IPS-15b (cell line): ENCODE measurements at regions not wholly inside any gene's neighbourhood (a gene's known extent, or its start where the extent isn't known, plus 50 kb on each side); places are given as distances from the start of the nearest gene placed in this dataset.
"Not testable (repeated sequence)": the region's sequence is repeated elsewhere in the genome, so short reads cannot be mapped to it uniquely, and the experiment has no call there.

Source experiments
- H3K27me3 ChIP-seq: one replicate; pipeline ENCODE4 v1.6.1; 2013; ENCODE audit warnings: low read length; ENCODE audit not compliant: control insufficient read depth, insufficient read depth
- H3K36me3 ChIP-seq: one replicate; pipeline ENCODE4 v1.6.1; 2013; ENCODE audit warnings: low read length; ENCODE audit not compliant: control insufficient read depth, insufficient read depth
- H3K4me1 ChIP-seq: one replicate; pipeline ENCODE4 v1.6.1; 2013; ENCODE audit warnings: mild to moderate bottlenecking, low read length; ENCODE audit not compliant: control insufficient read depth, insufficient read depth
- H3K4me3 ChIP-seq: one replicate; pipeline ENCODE4 v1.5.1; 2013; ENCODE audit warnings: low read depth, low read length
- H3K9ac ChIP-seq: one replicate; pipeline ENCODE4 v1.6.1; 2013; ENCODE audit warnings: low read depth, mild to moderate bottlenecking, low read length
- H3K9me3 ChIP-seq: one replicate; pipeline ENCODE4 v1.6.1; 2013; ENCODE audit warnings: mild to moderate bottlenecking, low read length; ENCODE audit not compliant: control insufficient read depth, insufficient read depth

- no peaks in the 10 kb centered on the region for H3K36me3 ChIP-seq
- H3K9me3 ChIP-seq = no peaks in the 10 kb centered on the region
- no peak overlapping the region for H3K9ac ChIP-seq
- peaks cover 2% of the 10 kb centered on the region for H3K4me1 ChIP-seq
- H3K4me3 ChIP-seq = no peak overlapping the region
- H3K27me3 ChIP-seq = no peaks in the 10 kb centered on the region
These were observed 493.9 kb downstream of the NTRK2 start for GRCh38 chr9:85163415-85163814.

- Histone ChIP-seq H3K27me3 (no peaks in the 10 kb centered on the region), H3K4me3 (no peak overlapping the region), H3K9me3 (no peaks in the 10 kb centered on the region), H3K36me3 (no peaks in the 10 kb centered on the region), H3K9ac (no peak overlapping the region), H3K4me1 (peaks cover 2% of the 10 kb centered on the region)
These were observed 493.3 kb downstream of the NTRK2 start for GRCh38 chr9:85162822-85163221.

GRCh38 chr9:85160944-85161343, 491.4 kb downstream of the NTRK2 start:
- not testable (repeated sequence) for H3K27me3 ChIP-seq, H3K9ac ChIP-seq, H3K4me3 ChIP-seq, H3K4me1 ChIP-seq, H3K9me3 ChIP-seq, H3K36me3 ChIP-seq

GRCh38 chr9:85158512-85158911, 489.0 kb downstream of the NTRK2 start:
- Histone ChIP-seq H3K4me3 (no peak overlapping the region), H3K36me3 (no peaks in the 10 kb centered on the region), H3K27me3 (no peaks in the 10 kb centered on the region), H3K9ac (no peak overlapping the region), H3K4me1 (no peaks in the 10 kb centered on the region), H3K9me3 (no peaks in the 10 kb centered on the region)

- Histone ChIP-seq H3K27me3 (no peaks in the 10 kb centered on the region), H3K36me3 (no peaks in the 10 kb centered on the region), H3K4me1 (no peaks in the 10 kb centered on the region), H3K9ac (no peak overlapping the region), H3K4me3 (no peak overlapping the region), H3K9me3 (no peaks in the 10 kb centered on the region)
These were observed 488.2 kb downstream of the NTRK2 start for GRCh38 chr9:85157772-85158171.

- Histone ChIP-seq H3K9me3 (no peaks in the 10 kb centered on the region), H3K9ac (no peak overlapping the region), H3K36me3 (no peaks in the 10 kb centered on the region), H3K4me1 (no peaks in the 10 kb centered on the region), H3K4me3 (no peak overlapping the region), H3K27me3 (no peaks in the 10 kb centered on the region)
These were observed 487.1 kb downstream of the NTRK2 start for GRCh38 chr9:85156652-85157051.

- Histone ChIP-seq H3K27me3 (no peaks in the 10 kb centered on the region), H3K9me3 (no peaks in the 10 kb centered on the region), H3K4me1 (no peaks in the 10 kb centered on the region), H3K36me3 (no peaks in the 10 kb centered on the region), H3K9ac (no peak overlapping the region), H3K4me3 (no peak overlapping the region)
These were observed 485.8 kb downstream of the NTRK2 start for GRCh38 chr9:85155352-85155751.

- H3K4me1 ChIP-seq = no peaks in the 10 kb centered on the region
- H3K9me3 ChIP-seq = no peaks in the 10 kb centered on the region
- no peak overlapping the region for H3K4me3 ChIP-seq
- no peaks in the 10 kb centered on the region for H3K36me3 ChIP-seq
- no peaks in the 10 kb centered on the region for H3K27me3 ChIP-seq
- no peak overlapping the region for H3K9ac ChIP-seq
These were observed 482.2 kb downstream of the NTRK2 start for GRCh38 chr9:85151741-85152140.

- Histone ChIP-seq H3K4me1 (no peaks in the 10 kb centered on the region), H3K27me3 (no peaks in the 10 kb centered on the region), H3K36me3 (no peaks in the 10 kb centered on the region), H3K9me3 (no peaks in the 10 kb centered on the region), H3K4me3 (no peak overlapping the region), H3K9ac (no peak overlapping the region)
These were observed 481.6 kb downstream of the NTRK2 start for GRCh38 chr9:85151162-85151561.

GRCh38 chr9:85147046-85147640, 477.6 kb downstream of the NTRK2 start:
- H3K9ac ChIP-seq = no peak overlapping the region
- H3K4me1 ChIP-seq = no peaks in the 10 kb centered on the region
- no peaks in the 10 kb centered on the region for H3K27me3 ChIP-seq
- no peak overlapping the region for H3K4me3 ChIP-seq
- no peaks in the 10 kb centered on the region for H3K9me3 ChIP-seq
- no peaks in the 10 kb centered on the region for H3K36me3 ChIP-seq

- Histone ChIP-seq H3K4me1 (no peaks in the 10 kb centered on the region), H3K36me3 (no peaks in the 10 kb centered on the region), H3K4me3 (no peak overlapping the region), H3K27me3 (no peaks in the 10 kb centered on the region), H3K9ac (no peak overlapping the region), H3K9me3 (no peaks in the 10 kb centered on the region)
These were observed 473.4 kb downstream of the NTRK2 start for GRCh38 chr9:85142968-85143367.

- no peak overlapping the region for H3K4me3 ChIP-seq
- H3K36me3 ChIP-seq = no peaks in the 10 kb centered on the region
- no peaks in the 10 kb centered on the region for H3K4me1 ChIP-seq
- no peaks in the 10 kb centered on the region for H3K9me3 ChIP-seq
- no peak overlapping the region for H3K9ac ChIP-seq
- no peaks in the 10 kb centered on the region for H3K27me3 ChIP-seq
These were observed 473.0 kb downstream of the NTRK2 start for GRCh38 chr9:85142496-85142911.
